Gastroesophageal sphincter (tissue), 4 donors: ENCODE measurements at regions not wholly inside any gene's neighbourhood (a gene's known extent, or its start where the extent isn't known, plus 50 kb on each side); places are given as distances from the start of the nearest gene placed in this dataset.

Experiments used
- ATAC-seq: fragments of 150-250 bp; one replicate; pipeline ENCODE4 v1.9.1; 2016; ENCODE audit warnings: mild to moderate bottlenecking, moderate library complexity
- H3K27ac ChIP-seq, 4 donors: fragments of 200-600 bp; sonication (generic) in 3 of 4; 1 replicate in 3 of 4; 2 replicates in 1 of 4; pipeline ENCODE4 v1.5.1; 2016 to 2019
- H3K27me3 ChIP-seq: fragments of 200-600 bp; sonication (generic); one replicate; pipeline ENCODE4 v1.5.1; 2019
- H3K36me3 ChIP-seq, 2 donors: fragments of 200-600 bp; sonication (generic); one replicate each; pipeline ENCODE4 v1.5.1; 2019; ENCODE audit warnings: control low read depth in 1 of 2
- H3K4me1 ChIP-seq, 3 donors: fragments of 200-600 bp; sonication (generic); 1 replicate in 2 of 3; 2 replicates in 1 of 3; pipeline ENCODE4 v1.5.1; 2016 to 2019; ENCODE audit warnings: control low read depth in 2 of 3
- H3K4me3 ChIP-seq, 2 donors: fragments of 200-600 bp; sonication (generic); one replicate each; pipeline ENCODE4 v1.5.1; 2019; ENCODE audit warnings: mild to moderate bottlenecking in 1 of 2, moderate library complexity in 1 of 2
- H3K9me3 ChIP-seq, 3 donors: fragments of 200-600 bp; sonication (generic); one replicate each; pipeline ENCODE4 v1.5.1; 2017 to 2019; ENCODE audit warnings: control low read depth in 2 of 3
- EP300 ChIP-seq: sonication (generic); formaldehyde crosslinking; IDR thresholded peaks from one replicate; pipeline ENCODE4 v1.6.1; 2017; ENCODE audit warnings: antibody characterized with exemption, mild to moderate bottlenecking
- POLR2A ChIP-seq, 2 donors: fragments of 450-650 bp; IDR thresholded peaks; one replicate each; pipeline ENCODE4 v1.6.1; 2017; ENCODE audit warnings: antibody characterized with exemption in 2 of 2, mild to moderate bottlenecking in 2 of 2, moderate library complexity in 1 of 2
- POLR2AphosphoS5 ChIP-seq: sonication (generic); formaldehyde crosslinking; IDR thresholded peaks from one replicate; pipeline ENCODE4 v1.6.1; 2017; ENCODE audit warnings: antibody characterized with exemption
- WGBS, 2 donors: methylation state at CpG; one replicate each; pipeline ENCODE4 v1.1.5; 2018; ENCODE audit warnings: low coverage in 1 of 2; 5-methylcytosine and 5-hydroxymethylcytosine counted together
- TF ChIP-seq, protein P1 (sequence below), 4 experiments: fragments of 200-600 bp in 2 of 4; fragments of 450-650 bp in 2 of 4; sonication (generic) in 1 of 4; IDR thresholded peaks; one replicate each; pipeline ENCODE4 v1.5.1; 2017 to 2019; ENCODE audit warnings: antibody characterized with exemption in 4 of 4, mild to moderate bottlenecking in 2 of 4, moderate library complexity in 2 of 4

GRCh38 chr13:68170961-68171360 is 940.8 kb upstream of the PCDH9 start:
- WGBS, 2 donors: 100% methylated on average over 1 of the region's 37 CpGs; no CpG with 5 or more reads in 1 of the 2 donors

GRCh38 chr13:68168448-68168847 is 938.3 kb upstream of the PCDH9 start:
- Histone ChIP-seq H3K4me3 (no peak overlapping the region), H3K36me3 (no peaks in the 10 kb centered on the region), H3K9me3 (no peaks in the 10 kb centered on the region), H3K27me3 (no peaks in the 10 kb centered on the region), H3K4me1 (no peaks in the 10 kb centered on the region), H3K27ac (no peak overlapping the region)
- TF ChIP-seq POLR2AphosphoS5: no peak
- ATAC-seq: no peak

More at GRCh38 chr13:68170961-68171360, 940.8 kb upstream of the PCDH9 start:
- no peak for ATAC-seq
- H3K36me3 ChIP-seq: no peaks in the 10 kb centered on the region
- H3K27me3 ChIP-seq: no peaks in the 10 kb centered on the region
- TF ChIP-seq, protein P1, sequence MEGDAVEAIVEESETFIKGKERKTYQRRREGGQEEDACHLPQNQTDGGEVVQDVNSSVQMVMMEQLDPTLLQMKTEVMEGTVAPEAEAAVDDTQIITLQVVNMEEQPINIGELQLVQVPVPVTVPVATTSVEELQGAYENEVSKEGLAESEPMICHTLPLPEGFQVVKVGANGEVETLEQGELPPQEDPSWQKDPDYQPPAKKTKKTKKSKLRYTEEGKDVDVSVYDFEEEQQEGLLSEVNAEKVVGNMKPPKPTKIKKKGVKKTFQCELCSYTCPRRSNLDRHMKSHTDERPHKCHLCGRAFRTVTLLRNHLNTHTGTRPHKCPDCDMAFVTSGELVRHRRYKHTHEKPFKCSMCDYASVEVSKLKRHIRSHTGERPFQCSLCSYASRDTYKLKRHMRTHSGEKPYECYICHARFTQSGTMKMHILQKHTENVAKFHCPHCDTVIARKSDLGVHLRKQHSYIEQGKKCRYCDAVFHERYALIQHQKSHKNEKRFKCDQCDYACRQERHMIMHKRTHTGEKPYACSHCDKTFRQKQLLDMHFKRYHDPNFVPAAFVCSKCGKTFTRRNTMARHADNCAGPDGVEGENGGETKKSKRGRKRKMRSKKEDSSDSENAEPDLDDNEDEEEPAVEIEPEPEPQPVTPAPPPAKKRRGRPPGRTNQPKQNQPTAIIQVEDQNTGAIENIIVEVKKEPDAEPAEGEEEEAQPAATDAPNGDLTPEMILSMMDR (IDR thresholded peaks at IDR 0.05): no peak
- TF ChIP-seq POLR2AphosphoS5: no peak
- no peak for TF ChIP-seq EP300
- TF ChIP-seq POLR2A (IDR thresholded peaks at IDR 0.05): no peak
- H3K4me1 ChIP-seq: no peaks in the 10 kb centered on the region
- H3K9me3 ChIP-seq: no peaks in the 10 kb centered on the region
- H3K27ac ChIP-seq: no peak overlapping the region
- H3K4me3 ChIP-seq: no peak overlapping the region

DNA sequence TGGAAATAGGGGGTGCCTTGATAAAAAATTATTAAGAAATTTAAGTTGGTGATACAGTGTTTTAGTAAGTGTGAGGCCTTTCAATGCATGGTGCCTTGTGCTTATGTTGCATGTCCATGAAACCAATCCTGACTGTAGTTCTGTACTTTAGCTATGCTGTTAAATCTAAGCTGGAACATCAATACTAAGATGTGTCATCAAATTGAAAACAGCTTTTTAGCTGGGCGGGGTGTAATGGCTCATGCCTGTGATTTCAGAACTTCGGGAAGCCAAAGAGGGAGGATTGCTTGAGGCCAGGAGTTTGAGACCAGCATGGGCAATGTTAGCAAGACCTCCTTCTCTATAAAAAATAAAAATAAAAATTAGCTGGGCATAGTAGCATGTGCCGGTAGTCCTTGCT is 930.3 kb upstream of the PCDH9 start:
- Histone ChIP-seq H3K27me3 (no peaks in the 10 kb centered on the region), H3K4me3 (no peak overlapping the region), H3K4me1 (no peaks in the 10 kb centered on the region), H3K36me3 (no peaks in the 10 kb centered on the region), H3K9me3 (no peaks in the 10 kb centered on the region), H3K27ac (no peak overlapping the region)
- WGBS, 2 donors: 57 to 90% methylated on average over 2 to 3 of the region's 3 CpGs
- TF ChIP-seq POLR2AphosphoS5: no peak
- no peak for TF ChIP-seq POLR2A (IDR thresholded peaks at IDR 0.05)
- TF ChIP-seq, protein P1 (IDR thresholded peaks at IDR 0.05): no peak
- no peak for TF ChIP-seq EP300
- ATAC-seq: no peak

DNA sequence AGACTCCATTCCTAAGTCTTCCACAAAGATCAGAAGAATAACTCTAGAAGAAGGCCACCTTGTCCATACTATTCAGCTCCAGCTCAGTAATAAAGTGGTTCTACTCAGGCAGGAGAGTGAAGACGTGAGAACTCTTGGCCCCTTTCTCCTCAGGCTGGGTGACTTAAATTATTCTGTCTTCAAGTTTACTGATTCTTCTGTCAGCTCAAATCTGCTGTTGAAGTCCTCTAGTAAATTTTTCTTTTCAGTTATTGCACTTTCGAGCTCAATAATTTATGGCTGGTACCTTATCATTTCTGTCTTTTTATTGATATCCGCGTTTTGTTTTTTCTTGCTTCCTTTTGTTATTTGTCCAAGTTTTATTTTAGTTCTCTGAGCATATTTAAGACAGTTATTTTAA is 922.3 kb upstream of the PCDH9 start:
- WGBS, 2 donors: 97 to 100% methylated on average over 2 to 4 of the region's 4 CpGs
- Histone ChIP-seq H3K9me3 (peaks cover 0 to 14% (median 0%) of the 10 kb centered on the region in 3 donors), H3K27me3 (no peaks in the 10 kb centered on the region), H3K36me3 (no peaks in the 10 kb centered on the region), H3K4me1 (no peaks in the 10 kb centered on the region), H3K27ac (no peak overlapping the region), H3K4me3 (no peak overlapping the region)
- no peak for ATAC-seq
- TF ChIP-seq, protein P1 (IDR thresholded peaks at IDR 0.05): no peak
- TF ChIP-seq POLR2A (IDR thresholded peaks at IDR 0.05) (no peak), POLR2AphosphoS5 (no peak), EP300 (no peak)

- no peak overlapping the region for H3K27ac ChIP-seq
- no peaks in the 10 kb centered on the region for H3K4me1 ChIP-seq
- no peaks in the 10 kb centered on the region for H3K36me3 ChIP-seq
- ATAC-seq: no peak
- H3K4me3 ChIP-seq: no peak overlapping the region
- TF ChIP-seq POLR2AphosphoS5: no peak
- no peak for TF ChIP-seq EP300
- TF ChIP-seq POLR2A (IDR thresholded peaks at IDR 0.05): no peak
- TF ChIP-seq, protein P1 (IDR thresholded peaks at IDR 0.05): no peak
- WGBS, 2 donors: 92 to 100% methylated on average over 2 of the region's 2 CpGs
- no peaks in the 10 kb centered on the region for H3K27me3 ChIP-seq
- H3K9me3 ChIP-seq: no peaks in the 10 kb centered on the region
Observed at GRCh38 chr13:68145852-68146251, 915.7 kb upstream of the PCDH9 start.
